Gastrocnemius medialis (tissue), 4 donors: ENCODE measurements at regions not wholly inside any gene's neighbourhood (a gene's known extent, or its start where the extent isn't known, plus 50 kb on each side); places are given as distances from the start of the nearest gene placed in this dataset.

Experiments
- POLR2A ChIP-seq, 2 donors: fragments of 450-650 bp; IDR thresholded peaks; one replicate each; pipeline ENCODE4 v1.6.1; 2017; ENCODE audit warnings: antibody characterized with exemption in 2 of 2, mild to moderate bottlenecking in 2 of 2, moderate library complexity in 2 of 2
- TF ChIP-seq, protein P1 (sequence below), 5 experiments: fragments of 450-650 bp in 3 of 5; fragments of 200-600 bp in 2 of 5; sonication (generic) in 2 of 5; IDR thresholded peaks in 4 of 5; conservative IDR thresholded peaks in 1 of 5; 1 replicate in 4 of 5; 2 replicates in 1 of 5; pipeline ENCODE4 v1.5.1; 2016 to 2019; ENCODE audit warnings: antibody characterized with exemption in 5 of 5, mild to moderate bottlenecking in 3 of 5, moderate library complexity in 3 of 5

GRCh38 chrX:85765651-85766050, 281.7 kb downstream of the CHM start:
- TF ChIP-seq, protein P1, sequence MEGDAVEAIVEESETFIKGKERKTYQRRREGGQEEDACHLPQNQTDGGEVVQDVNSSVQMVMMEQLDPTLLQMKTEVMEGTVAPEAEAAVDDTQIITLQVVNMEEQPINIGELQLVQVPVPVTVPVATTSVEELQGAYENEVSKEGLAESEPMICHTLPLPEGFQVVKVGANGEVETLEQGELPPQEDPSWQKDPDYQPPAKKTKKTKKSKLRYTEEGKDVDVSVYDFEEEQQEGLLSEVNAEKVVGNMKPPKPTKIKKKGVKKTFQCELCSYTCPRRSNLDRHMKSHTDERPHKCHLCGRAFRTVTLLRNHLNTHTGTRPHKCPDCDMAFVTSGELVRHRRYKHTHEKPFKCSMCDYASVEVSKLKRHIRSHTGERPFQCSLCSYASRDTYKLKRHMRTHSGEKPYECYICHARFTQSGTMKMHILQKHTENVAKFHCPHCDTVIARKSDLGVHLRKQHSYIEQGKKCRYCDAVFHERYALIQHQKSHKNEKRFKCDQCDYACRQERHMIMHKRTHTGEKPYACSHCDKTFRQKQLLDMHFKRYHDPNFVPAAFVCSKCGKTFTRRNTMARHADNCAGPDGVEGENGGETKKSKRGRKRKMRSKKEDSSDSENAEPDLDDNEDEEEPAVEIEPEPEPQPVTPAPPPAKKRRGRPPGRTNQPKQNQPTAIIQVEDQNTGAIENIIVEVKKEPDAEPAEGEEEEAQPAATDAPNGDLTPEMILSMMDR (IDR thresholded peaks at IDR 0.05 in 4 of 5, conservative IDR thresholded peaks at IDR 0.05 in 1 of 5), result no peak
- TF ChIP-seq POLR2A (IDR thresholded peaks at IDR 0.05), result no peak
